Gastroesophageal sphincter (tissue), 4 donors: ENCODE measurements at regions not wholly inside any gene's neighbourhood (a gene's known extent, or its start where the extent isn't known, plus 50 kb on each side); places are given as distances from the start of the nearest gene placed in this dataset.

Experiments used
- ATAC-seq: fragments of 150-250 bp; one replicate; pipeline ENCODE4 v1.9.1; 2016; ENCODE audit warnings: mild to moderate bottlenecking, moderate library complexity
- H3K27ac ChIP-seq, 4 donors: fragments of 200-600 bp; sonication (generic) in 3 of 4; 1 replicate in 3 of 4; 2 replicates in 1 of 4; pipeline ENCODE4 v1.5.1; 2016 to 2019
- H3K27me3 ChIP-seq: fragments of 200-600 bp; sonication (generic); one replicate; pipeline ENCODE4 v1.5.1; 2019
- H3K36me3 ChIP-seq, 2 donors: fragments of 200-600 bp; sonication (generic); one replicate each; pipeline ENCODE4 v1.5.1; 2019; ENCODE audit warnings: control low read depth in 1 of 2
- H3K4me1 ChIP-seq, 3 donors: fragments of 200-600 bp; sonication (generic); 1 replicate in 2 of 3; 2 replicates in 1 of 3; pipeline ENCODE4 v1.5.1; 2016 to 2019; ENCODE audit warnings: control low read depth in 2 of 3
- H3K4me3 ChIP-seq, 2 donors: fragments of 200-600 bp; sonication (generic); one replicate each; pipeline ENCODE4 v1.5.1; 2019; ENCODE audit warnings: mild to moderate bottlenecking in 1 of 2, moderate library complexity in 1 of 2
- H3K9me3 ChIP-seq, 3 donors: fragments of 200-600 bp; sonication (generic); one replicate each; pipeline ENCODE4 v1.5.1; 2017 to 2019; ENCODE audit warnings: control low read depth in 2 of 3
- EP300 ChIP-seq: sonication (generic); formaldehyde crosslinking; IDR thresholded peaks from one replicate; pipeline ENCODE4 v1.6.1; 2017; ENCODE audit warnings: antibody characterized with exemption, mild to moderate bottlenecking
- POLR2A ChIP-seq, 2 donors: fragments of 450-650 bp; IDR thresholded peaks; one replicate each; pipeline ENCODE4 v1.6.1; 2017; ENCODE audit warnings: antibody characterized with exemption in 2 of 2, mild to moderate bottlenecking in 2 of 2, moderate library complexity in 1 of 2
- POLR2AphosphoS5 ChIP-seq: sonication (generic); formaldehyde crosslinking; IDR thresholded peaks from one replicate; pipeline ENCODE4 v1.6.1; 2017; ENCODE audit warnings: antibody characterized with exemption
- WGBS, 2 donors: methylation state at CpG; one replicate each; pipeline ENCODE4 v1.1.5; 2018; ENCODE audit warnings: low coverage in 1 of 2; 5-methylcytosine and 5-hydroxymethylcytosine counted together
- TF ChIP-seq, protein P1 (sequence below), 4 experiments: fragments of 200-600 bp in 2 of 4; fragments of 450-650 bp in 2 of 4; sonication (generic) in 1 of 4; IDR thresholded peaks; one replicate each; pipeline ENCODE4 v1.5.1; 2017 to 2019; ENCODE audit warnings: antibody characterized with exemption in 4 of 4, mild to moderate bottlenecking in 2 of 4, moderate library complexity in 2 of 4

GRCh38 chr4:17029964-17030363 is 131.5 kb upstream of the LDB2 start:
- Histone ChIP-seq H3K36me3 (no peaks in the 10 kb centered on the region), H3K27ac (no peak overlapping the region), H3K27me3 (no peaks in the 10 kb centered on the region), H3K4me1 (peaks cover 0 to 4% (median 0%) of the 10 kb centered on the region in 3 donors), H3K9me3 (no peaks in the 10 kb centered on the region), H3K4me3 (no peak overlapping the region)
- TF ChIP-seq POLR2A (IDR thresholded peaks at IDR 0.05) = no peak
- no peak for TF ChIP-seq POLR2AphosphoS5
- no peak for TF ChIP-seq EP300
- TF ChIP-seq, protein P1, sequence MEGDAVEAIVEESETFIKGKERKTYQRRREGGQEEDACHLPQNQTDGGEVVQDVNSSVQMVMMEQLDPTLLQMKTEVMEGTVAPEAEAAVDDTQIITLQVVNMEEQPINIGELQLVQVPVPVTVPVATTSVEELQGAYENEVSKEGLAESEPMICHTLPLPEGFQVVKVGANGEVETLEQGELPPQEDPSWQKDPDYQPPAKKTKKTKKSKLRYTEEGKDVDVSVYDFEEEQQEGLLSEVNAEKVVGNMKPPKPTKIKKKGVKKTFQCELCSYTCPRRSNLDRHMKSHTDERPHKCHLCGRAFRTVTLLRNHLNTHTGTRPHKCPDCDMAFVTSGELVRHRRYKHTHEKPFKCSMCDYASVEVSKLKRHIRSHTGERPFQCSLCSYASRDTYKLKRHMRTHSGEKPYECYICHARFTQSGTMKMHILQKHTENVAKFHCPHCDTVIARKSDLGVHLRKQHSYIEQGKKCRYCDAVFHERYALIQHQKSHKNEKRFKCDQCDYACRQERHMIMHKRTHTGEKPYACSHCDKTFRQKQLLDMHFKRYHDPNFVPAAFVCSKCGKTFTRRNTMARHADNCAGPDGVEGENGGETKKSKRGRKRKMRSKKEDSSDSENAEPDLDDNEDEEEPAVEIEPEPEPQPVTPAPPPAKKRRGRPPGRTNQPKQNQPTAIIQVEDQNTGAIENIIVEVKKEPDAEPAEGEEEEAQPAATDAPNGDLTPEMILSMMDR (IDR thresholded peaks at IDR 0.05) = no peak
- ATAC-seq = no peak
- 69 to 70% methylated on average over 2 of the region's 2 CpGs for WGBS, 2 donors

GRCh38 chr4:17029432-17029831 is 131.0 kb upstream of the LDB2 start:
- no peak overlapping the region for H3K27ac ChIP-seq
- TF ChIP-seq POLR2A (IDR thresholded peaks at IDR 0.05) (no peak), POLR2AphosphoS5 (no peak), EP300 (no peak)
- TF ChIP-seq, protein P1 (IDR thresholded peaks at IDR 0.05) = no peak
- ATAC-seq = no peak
- no peaks in the 10 kb centered on the region for H3K27me3 ChIP-seq
- 85 to 86% methylated on average over 3 to 6 of the region's 7 CpGs for WGBS, 2 donors
- no peaks in the 10 kb centered on the region for H3K36me3 ChIP-seq
- no peaks in the 10 kb centered on the region for H3K9me3 ChIP-seq
- H3K4me1 ChIP-seq = peaks cover 0 to 4% (median 0%) of the 10 kb centered on the region in 3 donors
- H3K4me3 ChIP-seq = no peak overlapping the region

DNA sequence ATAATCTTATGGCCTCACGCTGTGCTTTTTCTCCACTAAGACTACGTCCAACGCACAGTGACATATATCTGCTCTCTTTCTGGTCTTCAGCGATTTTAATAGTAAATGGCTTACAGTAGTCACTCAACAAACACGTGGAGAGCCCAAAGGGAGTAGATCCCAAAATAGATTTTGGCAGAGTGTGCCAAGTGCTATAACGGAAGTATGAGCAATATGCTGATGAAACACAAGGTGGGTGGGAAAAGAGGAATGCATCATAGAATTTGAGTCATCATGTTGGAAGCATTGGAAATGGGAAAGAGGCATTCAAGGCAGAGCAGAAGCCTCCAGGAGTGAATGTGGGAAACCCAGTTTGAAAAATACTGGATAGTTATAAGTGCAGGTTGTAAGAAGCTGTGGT is 129.1 kb upstream of the LDB2 start:
- H3K9me3 ChIP-seq = no peaks in the 10 kb centered on the region
- TF ChIP-seq, protein P1 (IDR thresholded peaks at IDR 0.05) = no peak
- peak; percentile 64 for TF ChIP-seq POLR2AphosphoS5
- H3K4me1 ChIP-seq = peaks cover 0 to 4% (median 0%) of the 10 kb centered on the region in 3 donors
- H3K36me3 ChIP-seq = no peaks in the 10 kb centered on the region
- no peak for ATAC-seq
- 51 to 64% methylated on average over 5 of the region's 6 CpGs for WGBS, 2 donors
- no peaks in the 10 kb centered on the region for H3K27me3 ChIP-seq
- H3K4me3 ChIP-seq = no peak overlapping the region
- no peak overlapping the region for H3K27ac ChIP-seq

GRCh38 chr4:17024425-17024824 is 126.0 kb upstream of the LDB2 start:
- H3K4me1 ChIP-seq = no peaks in the 10 kb centered on the region
- no peak for ATAC-seq
- WGBS, 2 donors = no CpG with 5 or more reads among the region's 1 CpG
- H3K36me3 ChIP-seq = no peaks in the 10 kb centered on the region
- H3K27ac ChIP-seq = no peak overlapping the region
- TF ChIP-seq, protein P1 (IDR thresholded peaks at IDR 0.05) = no peak
- TF ChIP-seq POLR2A (IDR thresholded peaks at IDR 0.05) = no peak
- no peak for TF ChIP-seq POLR2AphosphoS5
- TF ChIP-seq EP300 = no peak
- no peak overlapping the region for H3K4me3 ChIP-seq
- H3K27me3 ChIP-seq = no peaks in the 10 kb centered on the region
- H3K9me3 ChIP-seq = no peaks in the 10 kb centered on the region

DNA sequence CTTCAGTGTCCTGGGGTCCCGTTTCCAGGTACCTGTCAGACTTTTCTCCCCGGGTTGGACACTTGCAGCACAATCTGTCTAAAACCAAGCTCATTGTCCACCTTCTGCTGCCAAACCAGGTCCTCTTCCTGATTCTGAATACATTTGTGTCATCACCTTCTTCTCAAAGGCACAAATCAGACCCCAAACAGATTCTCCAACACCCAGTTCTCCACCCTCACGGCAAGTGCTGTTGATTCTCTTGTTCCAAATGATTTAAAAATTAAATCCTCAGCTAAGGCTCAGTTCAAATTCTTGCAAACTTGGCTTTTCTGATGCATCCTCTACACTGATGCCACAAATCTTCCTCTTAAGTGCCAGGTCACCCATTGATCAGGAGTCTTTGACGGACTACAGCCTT is 122.5 kb upstream of the LDB2 start:
- no peaks in the 10 kb centered on the region for H3K36me3 ChIP-seq
- TF ChIP-seq EP300 (no peak), POLR2A (IDR thresholded peaks at IDR 0.05) (no peak), POLR2AphosphoS5 (no peak)
- TF ChIP-seq, protein P1 (IDR thresholded peaks at IDR 0.05) = no peak
- WGBS, 2 donors = 94 to 100% methylated on average over 2 to 4 of the region's 4 CpGs
- H3K4me1 ChIP-seq = no peaks in the 10 kb centered on the region
- no peak overlapping the region for H3K27ac ChIP-seq
- no peaks in the 10 kb centered on the region for H3K27me3 ChIP-seq
- no peaks in the 10 kb centered on the region for H3K9me3 ChIP-seq
- H3K4me3 ChIP-seq = no peak overlapping the region
- ATAC-seq = no peak
